GM10266 (cell line): ENCODE measurements at regions not wholly inside any gene's neighbourhood (a gene's known extent, or its start where the extent isn't known, plus 50 kb on each side); places are given as distances from the start of the nearest gene placed in this dataset.

Experiments used
- DNase-seq: peaks from one replicate; pipeline ENCODE4 v3.0.0; 2012; ENCODE audit errors: extremely low spot score
- TF ChIP-seq, protein P1 (sequence below): IDR thresholded peaks from 2 replicates; pipeline ENCODE4 v1.5.1; 2012; ENCODE audit warnings: mild to moderate bottlenecking, low read depth; ENCODE audit not compliant: control insufficient read depth, insufficient read depth; ENCODE audit errors: missing control alignments

DNA sequence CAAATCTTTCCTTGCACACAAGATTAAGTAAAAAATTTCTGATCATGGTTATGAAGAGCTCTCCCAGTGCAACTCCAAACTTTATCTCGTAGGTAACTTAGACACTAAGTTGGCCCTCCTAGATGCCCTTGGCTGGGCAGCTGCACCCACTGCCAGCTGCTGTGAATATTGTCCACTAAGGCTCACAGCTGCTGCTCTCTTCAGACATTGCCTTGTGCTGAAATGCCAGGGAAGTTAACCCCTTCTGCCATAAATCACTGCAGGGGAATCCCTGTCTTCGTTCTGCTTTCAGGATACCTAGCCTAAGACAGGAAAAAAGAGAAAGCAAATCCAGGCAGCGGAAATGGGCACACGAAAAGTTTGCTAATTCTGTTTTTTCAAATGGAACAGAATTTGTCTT lies 106.4 kb downstream of the IRX5 start:
- no peak for DNase-seq
- TF ChIP-seq, protein P1, sequence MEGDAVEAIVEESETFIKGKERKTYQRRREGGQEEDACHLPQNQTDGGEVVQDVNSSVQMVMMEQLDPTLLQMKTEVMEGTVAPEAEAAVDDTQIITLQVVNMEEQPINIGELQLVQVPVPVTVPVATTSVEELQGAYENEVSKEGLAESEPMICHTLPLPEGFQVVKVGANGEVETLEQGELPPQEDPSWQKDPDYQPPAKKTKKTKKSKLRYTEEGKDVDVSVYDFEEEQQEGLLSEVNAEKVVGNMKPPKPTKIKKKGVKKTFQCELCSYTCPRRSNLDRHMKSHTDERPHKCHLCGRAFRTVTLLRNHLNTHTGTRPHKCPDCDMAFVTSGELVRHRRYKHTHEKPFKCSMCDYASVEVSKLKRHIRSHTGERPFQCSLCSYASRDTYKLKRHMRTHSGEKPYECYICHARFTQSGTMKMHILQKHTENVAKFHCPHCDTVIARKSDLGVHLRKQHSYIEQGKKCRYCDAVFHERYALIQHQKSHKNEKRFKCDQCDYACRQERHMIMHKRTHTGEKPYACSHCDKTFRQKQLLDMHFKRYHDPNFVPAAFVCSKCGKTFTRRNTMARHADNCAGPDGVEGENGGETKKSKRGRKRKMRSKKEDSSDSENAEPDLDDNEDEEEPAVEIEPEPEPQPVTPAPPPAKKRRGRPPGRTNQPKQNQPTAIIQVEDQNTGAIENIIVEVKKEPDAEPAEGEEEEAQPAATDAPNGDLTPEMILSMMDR = no peak

DNA sequence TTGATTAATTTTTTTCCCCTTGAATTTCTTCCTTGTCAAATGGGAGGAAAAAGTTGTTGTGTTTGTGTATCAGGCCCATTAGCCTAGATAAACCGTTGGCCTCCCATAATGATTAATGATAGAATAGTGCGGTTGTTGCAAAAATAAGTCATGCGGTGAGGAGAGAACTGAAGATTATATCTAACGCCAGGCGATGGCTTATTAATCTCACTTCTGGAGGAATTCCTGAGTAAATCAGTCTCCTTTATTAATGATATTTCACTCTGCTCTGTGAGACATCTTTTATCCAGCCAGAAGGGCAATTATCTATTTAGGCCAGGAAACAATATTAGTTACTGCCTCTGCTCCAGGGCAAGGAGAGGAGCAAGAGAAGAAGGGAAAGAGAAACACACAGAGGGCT lies 107.3 kb downstream of the IRX5 start:
- DNase-seq = no peak
- TF ChIP-seq, protein P1 = no peak

DNA sequence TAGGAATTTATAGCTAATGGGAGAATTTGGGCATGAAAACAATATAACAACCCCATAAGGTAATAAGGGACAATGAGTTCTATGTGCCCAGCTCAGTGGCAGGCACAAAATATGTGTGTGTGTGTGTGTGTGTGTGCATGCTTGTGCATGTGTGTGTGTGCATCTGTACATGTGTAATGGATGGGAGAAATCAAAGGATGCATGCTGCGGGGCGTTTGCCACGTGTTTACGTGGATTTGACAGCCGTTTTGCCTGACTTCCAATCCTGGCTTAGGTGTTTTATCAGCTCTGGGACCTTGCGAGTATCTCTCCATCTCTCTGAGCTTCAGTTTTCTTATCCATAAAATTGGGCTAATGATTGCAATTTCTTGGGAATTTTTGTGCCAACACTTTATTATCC lies 108.4 kb downstream of the IRX5 start:
- TF ChIP-seq, protein P1 = no peak
- DNase-seq = no peak

DNA sequence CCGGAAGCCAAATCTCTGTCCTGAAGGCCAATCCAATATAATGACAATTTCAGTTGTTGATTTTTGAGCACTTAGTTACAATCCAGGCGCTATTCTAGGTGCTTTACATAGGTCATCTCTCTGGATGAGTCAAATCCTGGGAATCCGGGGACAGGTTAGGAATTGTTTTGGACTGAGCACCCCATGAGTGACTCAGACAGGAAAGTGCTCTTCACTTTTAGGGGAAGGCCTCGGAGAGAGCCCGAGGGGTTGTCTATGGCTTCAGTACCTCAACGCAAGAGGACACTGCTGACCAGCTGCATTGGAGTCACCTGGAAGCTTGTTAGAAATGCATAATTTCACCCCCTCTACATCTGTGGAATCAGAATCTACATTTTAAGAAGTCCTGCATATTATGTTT lies 108.8 kb downstream of the IRX5 start:
- DNase-seq = no peak

DNA sequence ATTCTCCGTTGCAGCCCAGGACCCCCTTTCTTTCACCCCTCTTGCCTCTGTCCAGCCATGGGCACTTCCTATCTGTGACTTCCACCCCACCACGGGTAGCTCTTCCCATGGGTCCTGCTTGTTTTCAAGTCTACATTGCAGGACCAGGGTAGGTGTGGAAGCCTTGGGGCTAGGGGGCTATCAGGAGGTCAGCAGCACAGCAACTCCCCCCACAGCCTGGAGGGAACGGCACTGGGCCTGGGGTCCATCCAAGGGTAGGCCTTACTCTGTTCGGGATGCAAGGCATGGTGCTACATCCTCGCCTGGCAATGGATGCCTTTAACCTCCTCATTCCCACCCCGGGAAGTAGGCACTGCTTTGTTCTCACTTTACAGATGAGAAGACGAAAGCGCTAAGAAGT lies 109.3 kb downstream of the IRX5 start:
- TF ChIP-seq, protein P1 = no peak
- no peak for DNase-seq

More for the DNA sequence above, 108.8 kb downstream of the IRX5 start:
- TF ChIP-seq, protein P1 = no peak

DNA sequence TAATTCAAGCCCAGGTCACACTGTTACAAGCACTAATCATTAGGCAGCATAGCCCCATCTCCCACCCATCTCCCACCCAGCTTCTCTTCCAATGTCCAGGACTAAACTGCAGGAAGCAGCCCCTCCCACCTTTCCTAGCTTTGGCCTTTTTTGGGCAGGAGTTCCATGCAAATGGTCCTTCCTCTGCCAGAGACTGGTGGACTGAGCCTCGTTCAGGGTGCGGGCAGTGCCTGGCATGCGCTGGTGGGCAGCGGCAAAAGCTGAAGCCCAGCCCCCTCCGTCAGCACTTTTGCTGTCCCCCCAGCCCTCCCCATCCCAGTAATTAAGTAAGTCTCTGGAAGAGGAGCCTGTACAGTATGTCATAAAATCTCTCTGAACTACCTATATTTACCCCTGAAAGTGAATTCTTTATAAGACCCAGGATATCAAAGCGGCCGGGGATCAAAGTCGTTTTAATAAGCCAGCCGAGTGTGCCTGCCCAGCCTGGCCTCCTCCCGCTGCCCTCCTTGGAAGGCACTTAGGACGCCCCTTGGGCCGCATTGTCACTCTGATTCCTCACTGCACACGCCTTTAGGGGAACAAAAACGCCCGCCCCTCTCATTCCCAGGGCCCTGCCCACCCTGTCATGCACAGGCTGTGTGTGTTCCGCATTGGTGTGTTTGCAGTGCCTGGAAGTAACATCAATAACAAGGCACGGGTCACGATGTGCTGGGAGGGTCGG lies 109.9 kb downstream of the IRX5 start:
- no peak for DNase-seq
- TF ChIP-seq, protein P1 = no peak

DNA sequence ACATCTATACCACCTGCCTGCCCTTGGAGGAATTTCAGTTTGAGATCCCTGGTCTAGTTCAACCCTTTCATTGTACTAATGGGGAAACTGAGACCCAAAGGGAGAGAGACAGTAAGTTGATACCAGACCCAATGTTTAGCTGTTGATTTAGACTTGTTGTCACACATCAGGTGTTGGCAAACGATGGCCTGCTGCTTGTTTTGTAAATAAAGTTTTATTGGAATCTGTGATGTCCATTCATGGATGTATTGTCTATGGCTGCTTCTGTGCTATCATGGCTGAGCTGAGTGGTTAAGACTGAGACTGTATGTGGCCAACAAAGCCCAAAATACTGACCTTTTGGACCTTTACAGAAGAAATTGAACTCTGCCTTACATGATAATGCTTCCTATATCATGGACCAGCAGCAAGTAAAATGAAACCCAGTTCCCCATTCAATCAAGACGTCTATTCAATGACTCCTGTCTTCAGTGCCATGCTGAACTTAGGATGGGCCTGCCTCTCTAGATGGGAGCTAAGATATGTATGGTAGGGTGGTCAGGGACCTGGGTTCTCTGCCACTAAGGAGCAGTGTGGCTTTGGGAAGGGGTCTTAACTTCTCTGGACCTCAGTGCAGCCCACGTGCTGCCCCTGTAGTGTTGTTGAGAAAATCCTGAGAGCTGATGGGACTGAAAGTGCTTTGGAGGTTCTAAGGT lies 111.0 kb downstream of the IRX5 start:
- no peak for DNase-seq
- TF ChIP-seq, protein P1 = no peak
